Left ventricle myocardium inferior (tissue), 1 donor: ENCODE measurements at regions not wholly inside any gene's neighbourhood (a gene's known extent, or its start where the extent isn't known, plus 50 kb on each side); places are given as distances from the start of the nearest gene placed in this dataset.

Experiments used
- DNase-seq: peaks from one replicate; pipeline ENCODE4 v3.0.0-alpha.2; 2020
- H3K27ac ChIP-seq: fragments of 200-600 bp; replicated peaks from 2 replicates; pipeline ENCODE4 v1.8.0; 2021
- H3K27me3 ChIP-seq: fragments of 200-600 bp; 2 replicates; pipeline ENCODE4 v1.8.0; 2021; ENCODE audit warnings: low read depth
- H3K36me3 ChIP-seq: fragments of 200-600 bp; 2 replicates; pipeline ENCODE4 v1.8.0; 2021
- H3K4me1 ChIP-seq: fragments of 200-600 bp; 2 replicates; pipeline ENCODE4 v1.8.0; 2021
- H3K4me3 ChIP-seq: fragments of 200-600 bp; 2 replicates; pipeline ENCODE4 v1.8.0; 2021; ENCODE audit warnings: mild to moderate bottlenecking, moderate library complexity
- H3K9me3 ChIP-seq: fragments of 200-600 bp; replicated peaks from 2 replicates; pipeline ENCODE4 v1.8.0; 2021
- CTCF ChIP-seq: fragments of 200-600 bp; IDR thresholded peaks from 2 replicates; pipeline ENCODE4 v1.8.0; 2021; ENCODE audit warnings: antibody characterized with exemption, mild to moderate bottlenecking, borderline replicate concordance
- intact Hi-C: fragments of 100-400 bp; cut with micrococcal nuclease; formaldehyde crosslinking; loops from one replicate; pipeline ENCODE4 v1.11.0; 2022
- donor health status: DM: no; HTN: yes; CAD: no; lungs with severe emphysema.

- H3K4me1 ChIP-seq = no peaks in the 10 kb centered on the region
- no peaks in the 10 kb centered on the region for H3K36me3 ChIP-seq
- H3K27me3 ChIP-seq = peaks cover 3% of the 10 kb centered on the region
- H3K4me3 ChIP-seq = no peak overlapping the region
- DNase-seq = no peak
- no peaks in the 10 kb centered on the region for H3K9me3 ChIP-seq
- no peak overlapping the region for H3K27ac ChIP-seq
- no peak for TF ChIP-seq CTCF
- intact Hi-C loops = no loop called here
These were observed 71.0 kb upstream of the ZBTB18 start for GRCh38 chr1:243980071-243980470.

DNA sequence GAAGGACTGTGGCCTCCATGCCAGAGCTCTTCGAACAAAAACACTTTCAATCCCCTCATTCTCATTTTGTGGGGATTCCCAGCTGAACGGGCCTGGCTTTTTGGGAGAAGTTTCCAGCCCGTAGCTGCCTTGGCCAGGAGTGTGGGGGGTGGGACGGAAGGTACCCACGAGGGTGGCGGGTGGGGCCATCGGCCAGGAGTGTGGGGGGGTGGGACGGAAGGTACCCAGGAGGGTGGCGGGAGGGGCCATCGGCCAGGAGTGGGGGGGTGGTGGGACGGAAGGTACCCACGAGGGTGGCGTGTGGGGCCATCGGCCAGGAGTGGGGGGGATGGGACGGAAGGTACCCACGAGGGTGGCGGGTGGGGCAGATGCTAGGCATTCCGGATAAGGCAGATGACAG is 71.7 kb upstream of the ZBTB18 start:
- no peak for TF ChIP-seq CTCF
- H3K9me3 ChIP-seq = no peaks in the 10 kb centered on the region
- no peak for DNase-seq
- H3K27ac ChIP-seq = no peak overlapping the region
- no peaks in the 10 kb centered on the region for H3K36me3 ChIP-seq
- no peak overlapping the region for H3K4me3 ChIP-seq
- H3K27me3 ChIP-seq = peaks cover 10% of the 10 kb centered on the region
- no peaks in the 10 kb centered on the region for H3K4me1 ChIP-seq
- intact Hi-C loops = no loop called here

- Histone ChIP-seq H3K36me3 (no peaks in the 10 kb centered on the region), H3K27ac (no peak overlapping the region), H3K4me3 (no peak overlapping the region), H3K9me3 (no peaks in the 10 kb centered on the region), H3K4me1 (no peaks in the 10 kb centered on the region), H3K27me3 (peaks cover 17% of the 10 kb centered on the region)
- intact Hi-C loops = no loop called here
- no peak for TF ChIP-seq CTCF
- no peak for DNase-seq
These were observed 74.0 kb upstream of the ZBTB18 start for GRCh38 chr1:243977094-243977493.

GRCh38 chr1:243974451-243975292 is 76.4 kb upstream of the ZBTB18 start:
- no peak for TF ChIP-seq CTCF
- Histone ChIP-seq H3K27ac (no peak overlapping the region), H3K36me3 (no peaks in the 10 kb centered on the region), H3K9me3 (no peaks in the 10 kb centered on the region), H3K4me3 (no peak overlapping the region), H3K4me1 (no peaks in the 10 kb centered on the region), H3K27me3 (peaks cover 17% of the 10 kb centered on the region)
- DNase-seq = no peak
- intact Hi-C loops = no loop called here

DNA sequence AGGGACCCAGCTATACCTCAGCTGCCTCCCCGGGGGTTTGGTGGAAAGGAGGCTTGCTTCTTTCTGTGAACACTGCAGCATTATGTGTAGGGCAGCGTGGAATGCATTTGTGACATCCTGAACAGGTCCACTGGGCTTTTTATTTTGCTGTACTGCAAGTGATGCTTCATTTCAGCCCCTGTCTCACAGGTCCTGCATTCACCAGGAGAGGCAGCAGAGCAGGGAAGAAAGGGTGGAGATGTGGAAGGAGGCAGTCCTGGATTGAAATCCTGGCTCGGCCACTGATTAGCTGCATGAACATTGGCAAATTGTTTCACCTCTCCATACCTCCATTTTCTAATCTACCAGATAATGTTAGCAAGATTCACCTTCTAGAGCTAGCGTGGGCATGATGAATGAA is 77.9 kb upstream of the ZBTB18 start:
- no peak overlapping the region for H3K4me3 ChIP-seq
- no peak overlapping the region for H3K27ac ChIP-seq
- H3K36me3 ChIP-seq = no peaks in the 10 kb centered on the region
- no peak for TF ChIP-seq CTCF
- DNase-seq = no peak
- intact Hi-C loops = no loop called here
- no peaks in the 10 kb centered on the region for H3K9me3 ChIP-seq
- H3K27me3 ChIP-seq = peaks cover 17% of the 10 kb centered on the region
- peaks cover 13% of the 10 kb centered on the region for H3K4me1 ChIP-seq
